NCI-H526 treated with DMSO at 0.1 percent for 48 hours (cell line): ENCODE measurements at regions not wholly inside any gene's neighbourhood (a gene's known extent, or its start where the extent isn't known, plus 50 kb on each side); places are given as distances from the start of the nearest gene placed in this dataset.

Source experiments
- DNase-seq: peaks from one replicate; lab custom pipeline; 2025; lab: John Stamatoyannopoulos, UW

- DNase-seq, result no peak
These were observed 413.4 kb downstream of the MN1 start for GRCh38 chr22:27388090-27388600.

DNA sequence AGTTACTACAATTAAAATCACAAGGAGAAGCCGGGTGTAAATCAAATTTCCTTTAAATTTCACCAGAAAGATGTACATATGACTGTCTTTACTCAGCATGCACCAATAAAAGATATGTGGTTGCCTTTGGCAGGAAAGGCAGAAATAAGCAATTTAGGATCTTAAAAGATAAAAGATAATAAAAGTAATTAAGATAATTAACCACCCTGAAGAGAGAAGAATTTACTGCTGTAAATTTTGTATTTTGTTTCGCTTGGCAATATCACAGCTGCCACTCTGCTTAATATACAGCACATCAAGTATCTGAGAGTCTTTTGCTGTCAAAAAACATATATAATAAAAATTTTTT is 411.9 kb downstream of the MN1 start:
- no peak for DNase-seq

GRCh38 chr22:27391092-27391770 is 410.3 kb downstream of the MN1 start:
- DNase-seq, result no peak

DNA sequence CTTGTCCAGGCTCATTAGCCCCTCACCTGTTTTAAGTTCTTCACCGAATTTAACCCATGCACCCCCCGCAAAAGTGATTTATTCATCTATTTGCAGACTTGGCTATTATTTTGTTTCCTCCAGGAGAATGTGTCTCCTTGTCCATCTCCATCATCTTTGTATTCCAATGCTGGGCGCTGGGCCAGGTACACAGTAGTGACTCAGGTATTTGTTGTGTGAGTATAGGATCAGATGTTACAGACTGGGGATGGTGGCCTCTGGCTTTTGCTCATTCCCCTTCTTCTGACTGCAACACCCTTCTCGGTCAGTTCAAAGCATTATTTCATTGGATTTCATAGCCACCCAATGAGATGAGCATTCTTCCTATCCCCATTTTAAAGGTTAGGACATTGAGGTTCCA is 408.2 kb downstream of the MN1 start:
- DNase-seq, result no peak

- DNase-seq, result no peak
These were observed 406.7 kb downstream of the MN1 start for GRCh38 chr22:27394806-27395404.

GRCh38 chr22:27397036-27397953 is 404.3 kb downstream of the MN1 start:
- no peak for DNase-seq

GRCh38 chr22:27397954-27398342 is 403.6 kb downstream of the MN1 start:
- no peak for DNase-seq

GRCh38 chr22:27399161-27399560 is 402.4 kb downstream of the MN1 start:
- DNase-seq, result no peak

GRCh38 chr22:27400811-27401210 is 400.7 kb downstream of the MN1 start:
- DNase-seq, result no peak

DNA sequence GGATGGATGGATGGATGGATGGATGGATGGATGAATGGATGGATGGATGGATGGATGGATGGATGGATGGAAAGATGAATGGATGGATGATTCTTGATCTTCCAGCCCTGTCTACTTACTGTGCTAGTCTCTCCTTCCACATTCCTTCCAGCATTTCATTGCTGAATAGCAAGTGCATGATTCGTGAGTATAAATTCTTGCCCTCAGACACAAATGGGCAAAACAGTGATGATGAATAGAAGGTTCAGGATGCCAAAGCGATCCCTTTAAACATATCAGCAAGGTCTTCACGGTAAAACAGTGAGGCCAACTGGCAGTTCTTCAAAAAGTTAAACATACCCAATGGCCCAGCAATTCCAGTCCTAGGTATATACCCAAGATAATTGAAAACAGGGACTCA is 400.2 kb downstream of the MN1 start:
- no peak for DNase-seq

DNA sequence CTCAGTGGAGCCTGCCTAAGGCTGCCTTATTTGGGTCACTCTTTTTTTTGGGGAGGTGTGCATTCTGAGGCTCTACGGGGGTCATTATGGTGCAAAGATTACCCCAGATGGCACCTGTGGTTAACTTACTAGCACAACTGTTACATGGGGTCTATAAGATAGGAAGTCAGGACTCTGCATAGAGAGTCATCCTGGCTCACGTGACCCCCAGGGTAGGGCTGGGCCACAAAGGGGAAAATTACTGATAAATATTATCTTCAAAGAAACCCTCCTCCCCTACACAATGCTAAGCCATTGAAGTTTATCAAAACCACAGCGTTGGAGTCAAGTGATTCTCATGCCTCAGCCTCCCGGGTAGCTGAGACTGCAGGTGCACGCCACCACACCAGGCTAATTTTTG is 397.1 kb downstream of the MN1 start:
- no peak for DNase-seq

GRCh38 chr22:27405672-27406388 is 395.7 kb downstream of the MN1 start:
- peak; percentile 1 for DNase-seq

GRCh38 chr22:27406389-27406861 is 395.1 kb downstream of the MN1 start:
- no peak for DNase-seq

DNA sequence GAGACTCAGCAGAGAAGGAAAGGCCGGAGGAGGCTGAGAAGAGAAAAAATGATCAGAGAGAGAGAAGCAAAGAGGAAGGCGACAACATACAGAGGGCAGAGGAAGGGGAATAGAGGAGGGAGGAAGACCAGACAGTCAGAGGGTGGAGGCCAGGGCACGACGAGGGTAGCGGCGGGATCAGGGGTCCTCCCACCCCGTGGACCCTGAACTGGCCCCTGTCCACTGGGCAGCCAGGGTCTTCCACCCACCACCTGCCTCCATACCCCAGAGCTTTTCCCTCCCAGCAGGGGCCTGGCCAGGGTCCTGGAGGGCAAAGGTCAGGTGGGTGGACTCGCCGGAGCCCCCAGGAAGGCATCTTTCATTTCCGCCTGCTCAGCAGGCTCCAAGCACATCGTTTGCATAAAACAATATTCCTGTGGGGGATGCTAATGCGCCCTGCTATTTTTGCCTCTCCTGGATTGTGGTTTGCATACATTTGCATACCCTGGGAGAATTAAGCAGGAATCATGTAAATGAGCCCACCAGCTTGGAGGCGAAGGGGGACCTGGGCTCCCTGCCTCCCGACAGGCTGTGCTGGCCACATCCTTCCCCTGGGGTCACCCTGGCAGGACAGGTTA is 394.1 kb downstream of the MN1 start:
- DNase-seq, result peak; percentile 87

GRCh38 chr22:27408068-27408467 is 393.5 kb downstream of the MN1 start:
- no peak for DNase-seq

DNA sequence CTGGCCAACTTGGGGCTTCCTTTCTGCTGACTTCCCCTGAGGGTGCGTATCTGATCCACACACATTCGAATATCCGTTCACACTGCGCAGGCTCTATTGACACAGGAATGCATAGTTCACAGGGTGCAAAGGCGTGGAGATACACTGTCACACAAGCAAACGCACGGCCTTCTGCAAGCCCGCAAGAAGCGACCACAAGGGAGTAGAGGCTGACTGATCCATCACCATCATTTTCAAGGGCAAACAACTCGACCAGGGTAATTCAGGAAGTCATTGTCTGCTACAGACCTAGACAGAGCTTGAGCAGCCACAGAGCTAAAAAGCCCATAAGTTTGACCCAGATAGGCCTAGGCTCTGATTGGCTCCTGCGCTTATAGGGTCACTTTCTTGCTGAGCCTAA is 392.3 kb downstream of the MN1 start:
- DNase-seq, result no peak

GRCh38 chr22:27412866-27413445 is 388.6 kb downstream of the MN1 start:
- no peak for DNase-seq

GRCh38 chr22:27413702-27414101 is 387.9 kb downstream of the MN1 start:
- no peak for DNase-seq

DNA sequence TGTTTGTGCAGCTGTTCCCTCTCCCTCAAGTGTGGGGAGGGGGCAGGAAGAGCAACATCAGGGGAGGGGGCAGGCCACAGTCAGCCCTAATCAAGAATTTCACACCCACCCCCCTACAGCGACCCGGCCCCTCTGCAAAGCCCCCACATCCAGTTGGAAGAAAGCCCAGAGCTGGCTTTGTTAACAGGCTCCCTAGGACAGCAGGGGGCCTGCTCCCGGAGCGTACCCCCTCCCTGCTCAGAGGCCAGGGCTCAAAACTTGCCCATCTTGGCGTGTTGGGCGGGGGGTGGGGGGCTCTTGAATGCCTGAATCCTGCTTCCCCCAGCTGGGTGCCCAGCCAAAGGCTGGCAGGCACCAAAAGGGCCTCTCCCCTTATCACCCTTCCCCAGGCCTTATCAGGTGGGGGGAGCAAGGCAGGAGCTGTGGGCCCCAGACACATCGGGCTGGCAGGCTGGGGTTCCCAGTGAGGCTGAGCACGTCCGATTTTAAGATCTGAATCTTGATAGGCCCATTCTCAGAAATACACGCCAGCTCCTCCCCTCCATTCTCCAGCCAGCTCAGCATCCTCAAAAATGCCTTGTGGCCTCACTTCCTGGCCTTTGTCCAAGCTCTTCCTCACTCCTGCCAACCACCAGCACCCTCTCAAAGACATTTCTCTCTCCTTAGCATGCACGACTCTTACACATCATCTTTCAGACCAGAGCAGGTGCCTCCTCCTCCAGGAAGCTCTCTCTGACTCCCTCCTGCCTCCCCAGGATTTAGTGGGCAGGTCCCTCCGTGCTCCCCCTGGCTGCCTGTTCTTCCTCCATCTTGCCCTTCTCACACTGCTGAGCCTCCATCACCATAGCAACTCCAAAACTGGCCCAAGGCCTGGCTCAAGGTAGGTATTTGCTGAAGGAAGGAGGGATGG is 384.8 kb downstream of the MN1 start:
- no peak for DNase-seq

DNA sequence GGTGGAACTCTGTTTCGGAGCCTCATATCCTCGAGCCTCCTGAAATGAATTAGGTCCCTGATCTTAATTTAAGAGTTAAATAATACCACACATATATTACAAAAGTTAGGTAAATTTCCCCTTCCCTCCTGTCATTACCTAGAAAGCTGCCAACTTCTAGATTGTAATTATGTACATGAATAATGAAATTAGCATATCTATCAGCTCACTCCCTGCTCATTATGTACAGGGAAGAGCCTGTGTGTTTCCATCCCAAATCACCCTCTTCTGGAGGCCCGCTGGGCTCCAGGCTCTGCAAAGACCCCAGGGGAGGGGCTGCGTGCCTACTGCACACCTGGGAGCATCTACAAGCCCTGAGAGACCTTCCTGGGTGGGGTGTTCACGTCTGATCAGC is 384.1 kb downstream of the MN1 start:
- no peak for DNase-seq
